Limb (tissue), 2 donors: ENCODE measurements at regions not wholly inside any gene's neighbourhood (a gene's known extent, or its start where the extent isn't known, plus 50 kb on each side); places are given as distances from the start of the nearest gene placed in this dataset.

ENCODE experiments used
- DNase-seq, 2 donors: peaks; one replicate each; pipeline ENCODE4 v3.0.0-alpha.2; 2016; ENCODE audit errors: extremely low spot score in 2 of 2

- no peak for DNase-seq
Observed at GRCh38 chr5:29984156-29984540, 1209.3 kb upstream of the CDH6 start.

DNA sequence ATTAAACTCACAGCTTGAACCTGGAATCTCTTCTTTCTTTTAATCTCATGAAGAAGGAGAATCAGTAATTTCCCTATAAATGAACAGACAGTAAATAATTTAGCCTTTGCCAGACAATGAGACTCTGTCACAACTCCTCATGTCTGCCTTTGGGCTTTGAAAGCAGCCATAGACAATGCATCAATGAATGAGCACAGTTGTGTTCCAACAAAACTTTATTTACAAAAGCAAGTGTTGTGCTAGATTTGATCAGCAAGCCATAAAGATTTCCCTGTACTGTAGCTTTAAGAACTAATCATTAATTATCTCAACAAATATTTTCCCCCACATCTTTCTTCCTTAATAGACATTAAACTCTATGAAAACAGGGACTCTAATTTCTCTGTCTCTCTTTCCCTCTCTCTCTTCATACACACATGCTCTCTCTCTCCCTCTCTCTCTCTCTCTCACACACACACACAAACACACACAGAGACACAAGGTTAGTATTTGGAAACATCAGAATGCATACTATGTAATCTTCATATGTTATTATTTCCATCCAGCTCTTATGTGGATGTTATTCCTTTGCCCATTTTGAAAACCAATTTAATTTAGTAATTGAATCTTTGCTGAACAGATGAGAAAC is 1209.8 kb upstream of the CDH6 start:
- DNase-seq: no peak

DNA sequence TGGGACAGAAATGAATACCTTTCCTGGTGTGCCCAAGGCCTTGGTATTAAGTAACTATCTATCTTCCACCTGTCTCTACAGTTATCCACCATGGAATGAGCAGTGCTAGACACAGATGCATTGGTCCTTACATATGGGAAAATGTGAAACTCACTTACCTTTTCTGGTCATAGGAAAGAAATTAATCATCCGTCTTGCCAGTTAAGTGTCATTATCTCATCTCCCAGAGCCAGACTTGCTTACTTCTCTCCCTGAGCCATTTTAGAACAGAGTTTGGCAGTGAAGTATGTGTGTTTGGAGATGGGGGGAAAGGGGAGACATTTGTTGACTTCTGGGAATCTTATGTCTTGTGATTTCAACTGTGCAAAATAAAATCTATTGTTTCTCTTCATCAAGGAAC is 1211.0 kb upstream of the CDH6 start:
- DNase-seq: no peak

DNA sequence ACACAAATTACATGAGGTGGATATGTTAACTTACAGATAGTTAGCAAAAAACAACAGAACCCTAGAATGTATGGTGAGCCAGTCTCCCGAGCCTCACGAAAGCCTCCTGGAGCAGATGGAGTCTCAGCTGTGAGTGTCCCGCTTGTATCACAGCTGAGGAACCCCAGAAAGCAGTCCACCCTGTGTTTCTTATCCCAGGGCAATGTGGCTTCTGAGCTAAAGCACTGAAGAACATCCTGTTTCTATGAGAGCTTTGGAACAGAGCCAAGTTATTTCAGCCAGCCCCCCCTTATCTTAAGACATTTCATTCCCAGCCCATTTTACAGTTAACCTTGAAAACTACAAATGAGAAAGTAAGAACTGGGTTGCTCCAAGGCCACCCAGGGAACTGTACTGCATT is 1220.9 kb upstream of the CDH6 start:
- DNase-seq: no peak

DNA sequence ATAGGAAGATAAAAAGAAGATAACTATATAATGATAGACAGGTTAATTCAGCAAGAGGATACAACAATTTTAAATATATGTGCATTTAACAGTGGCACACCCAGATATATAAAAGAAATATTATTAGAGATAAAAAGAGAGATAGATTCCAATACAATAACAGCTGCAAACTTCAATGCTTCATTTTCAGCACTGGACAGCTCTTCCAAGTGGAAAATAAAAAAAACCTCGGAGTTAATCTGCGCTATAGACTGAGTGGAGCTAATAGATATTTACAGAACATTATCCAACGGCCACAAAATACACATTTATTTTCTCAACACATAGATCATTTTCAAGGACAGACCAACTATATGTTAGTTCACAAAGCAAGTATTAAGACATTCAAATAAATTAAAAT is 1229.5 kb upstream of the CDH6 start:
- DNase-seq: peak in 1 of 2 donors; percentile 13

DNA sequence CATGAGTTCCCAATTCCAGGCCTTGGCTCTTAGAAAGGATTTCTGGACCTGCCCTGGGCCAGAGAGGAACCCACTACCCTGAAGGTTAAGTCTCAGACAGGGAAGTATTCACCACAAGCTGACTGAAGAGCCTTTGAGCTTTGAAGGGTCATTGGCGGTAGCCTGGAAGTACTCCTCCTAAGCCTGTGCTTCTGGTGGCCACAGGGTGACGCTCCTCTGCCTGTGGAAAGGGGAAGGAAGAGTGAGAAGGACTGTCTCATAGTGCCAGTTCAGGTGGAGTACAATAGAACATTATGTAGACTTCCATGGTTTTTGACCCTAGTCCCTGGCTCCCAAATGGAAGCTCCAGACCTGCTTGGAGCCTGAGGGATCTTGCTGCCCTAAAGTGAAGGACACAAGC is 1233.2 kb upstream of the CDH6 start:
- no peak for DNase-seq

DNA sequence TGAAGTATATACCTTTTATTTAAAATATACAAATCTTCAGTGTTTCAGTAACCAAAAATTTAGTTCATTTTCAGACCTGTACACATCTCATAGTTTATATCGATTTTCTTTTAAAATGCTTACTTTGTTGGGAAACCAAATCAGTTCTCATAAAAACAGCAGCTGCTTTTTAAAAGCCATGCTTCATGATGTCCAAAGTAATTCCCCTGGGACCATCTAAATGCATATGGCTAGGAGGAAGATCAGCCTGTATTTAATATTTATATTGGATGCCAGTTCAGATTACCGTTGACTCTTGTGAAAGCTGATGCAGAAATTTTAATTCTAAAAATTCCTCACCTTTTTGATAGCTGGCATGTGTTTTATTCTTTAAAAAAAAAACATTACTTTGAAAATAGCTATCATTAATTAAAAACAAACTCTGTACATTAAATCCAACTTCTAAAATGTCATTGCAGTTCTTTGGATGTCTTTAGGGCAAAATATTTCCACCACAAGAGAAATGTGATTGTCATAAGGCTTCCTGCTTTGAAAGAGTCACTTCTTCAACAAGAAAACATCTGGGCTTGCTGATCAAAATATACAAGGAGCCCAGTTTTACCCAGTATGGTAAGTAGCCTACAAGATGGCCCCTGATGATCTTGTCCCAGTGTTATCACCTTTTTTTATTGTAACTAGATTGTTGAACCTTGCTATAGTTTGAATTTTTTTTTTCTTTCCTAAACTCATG is 1242.9 kb upstream of the CDH6 start:
- DNase-seq: no peak

GRCh38 chr5:29949301-29949872 is 1244.1 kb upstream of the CDH6 start:
- no peak for DNase-seq

DNA sequence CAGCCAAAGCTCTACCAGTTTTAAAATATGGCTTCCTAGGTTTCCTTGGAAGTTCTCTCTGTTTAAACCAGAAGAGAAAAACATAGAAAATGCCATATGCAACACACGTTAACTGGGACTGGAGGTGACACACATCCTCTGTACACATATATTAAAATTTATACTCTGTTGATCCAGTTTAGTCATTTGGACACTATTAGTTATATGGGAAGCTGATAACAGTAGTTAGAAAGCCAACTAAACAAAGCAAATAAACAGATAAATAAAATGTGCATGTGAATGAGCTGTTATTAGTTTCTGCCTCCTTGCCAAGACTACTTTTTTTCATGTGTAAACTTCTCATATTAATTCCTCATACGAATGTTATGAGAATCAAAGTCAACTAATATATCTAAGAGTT is 1249.2 kb upstream of the CDH6 start:
- DNase-seq: no peak

DNA sequence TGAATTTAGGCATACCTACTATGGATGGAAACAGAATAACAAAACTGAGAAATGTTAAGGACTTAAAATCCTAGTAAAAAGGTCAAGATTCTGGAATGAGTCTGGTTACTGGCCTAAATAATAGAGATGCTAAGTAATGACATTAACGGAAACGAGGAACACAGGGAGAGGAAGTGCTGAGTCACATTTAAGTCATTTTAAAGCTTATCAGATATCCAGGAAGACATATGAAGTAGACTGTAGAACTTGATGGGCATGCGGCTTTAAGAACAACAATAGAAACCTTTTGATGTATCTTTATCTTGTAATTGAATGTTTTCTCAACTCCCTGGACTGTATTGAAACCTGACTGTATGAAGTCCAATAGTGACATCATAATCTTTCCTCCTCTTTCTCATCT is 1251.4 kb upstream of the CDH6 start:
- DNase-seq: no peak

- no peak for DNase-seq
Observed at GRCh38 chr5:29939988-29940387, 1253.5 kb upstream of the CDH6 start.

- DNase-seq: no peak
Observed at GRCh38 chr5:29935371-29935770, 1258.1 kb upstream of the CDH6 start.

- no peak for DNase-seq
Observed at GRCh38 chr5:29930316-29930715, 1263.2 kb upstream of the CDH6 start.

- DNase-seq: no peak
Observed at GRCh38 chr5:29924107-29924506, 1269.4 kb upstream of the CDH6 start.

DNA sequence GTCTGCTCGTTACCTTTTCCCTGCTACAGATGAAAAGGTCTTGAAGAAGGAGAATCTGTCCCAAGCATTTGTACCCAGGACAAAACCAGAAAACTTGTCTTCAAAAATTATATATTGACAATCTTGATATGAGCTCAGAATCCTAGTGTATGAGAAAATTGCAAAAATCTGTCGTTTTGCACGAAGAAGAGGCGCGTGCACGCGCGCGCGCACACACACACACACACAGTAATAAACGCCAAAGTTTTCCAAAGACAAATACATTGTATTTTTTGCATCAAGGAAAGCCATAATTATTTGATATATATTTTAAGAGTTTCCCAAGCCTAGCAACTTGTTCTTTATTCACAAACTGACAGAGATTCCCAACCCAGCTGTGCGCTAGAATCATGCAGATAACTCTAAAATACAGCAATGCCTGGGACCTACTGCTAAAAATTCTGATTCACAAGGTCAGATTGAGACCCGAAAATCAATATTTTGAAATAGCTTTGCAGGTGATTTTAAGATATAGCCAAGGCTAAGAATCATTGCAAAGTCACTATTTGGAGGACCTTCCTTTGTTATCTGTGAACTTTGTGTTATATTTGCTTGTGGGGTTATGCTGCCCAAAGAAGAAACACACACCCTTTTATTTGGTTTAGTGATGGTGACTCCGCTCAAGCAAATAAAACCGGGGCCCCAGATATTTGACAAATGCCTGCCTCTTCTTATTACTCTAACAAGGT is 1287.7 kb upstream of the CDH6 start:
- no peak for DNase-seq

GRCh38 chr5:29902859-29903258 is 1290.6 kb upstream of the CDH6 start:
- DNase-seq: no peak

DNA sequence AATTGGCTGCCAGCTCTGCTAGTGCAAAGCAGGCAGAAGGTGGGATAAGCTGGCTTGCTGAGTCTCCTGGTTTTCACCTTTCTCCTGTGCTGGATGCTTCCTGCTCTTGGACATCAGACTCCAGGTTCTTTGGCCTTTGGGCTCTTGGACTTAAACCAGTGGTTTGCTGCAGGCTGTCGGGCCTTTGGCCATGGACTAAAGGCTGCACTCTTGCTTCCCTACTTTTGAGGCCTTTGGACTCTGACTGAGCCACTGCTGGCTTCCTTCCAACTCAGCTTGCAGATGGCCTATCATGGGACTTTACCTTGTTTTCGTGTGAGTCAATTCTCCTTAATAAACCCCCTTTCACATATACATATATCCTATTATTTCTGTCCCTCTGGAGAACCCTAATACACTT is 1293.9 kb upstream of the CDH6 start:
- DNase-seq: no peak

- no peak for DNase-seq
Observed at GRCh38 chr5:29897916-29898315, 1295.6 kb upstream of the CDH6 start.

DNA sequence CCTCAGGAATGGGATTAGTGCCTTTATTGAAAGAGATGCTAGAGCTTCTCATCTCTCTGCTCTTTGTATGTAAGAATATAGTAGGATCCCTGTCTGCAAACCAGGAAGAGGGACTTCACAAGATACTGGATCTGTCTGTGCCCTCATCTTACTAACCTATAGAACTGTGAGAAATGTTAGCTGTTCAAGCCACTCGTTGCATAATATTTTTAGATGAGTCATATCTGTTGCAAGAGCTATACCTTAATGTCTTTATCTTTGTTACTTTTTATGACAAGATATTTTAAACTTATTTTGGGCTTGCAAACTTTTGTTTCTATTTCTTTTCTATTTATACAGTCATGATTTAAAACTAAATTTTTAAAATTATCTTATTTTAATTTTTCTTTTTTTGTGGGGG is 1296.8 kb upstream of the CDH6 start:
- DNase-seq: no peak

DNA sequence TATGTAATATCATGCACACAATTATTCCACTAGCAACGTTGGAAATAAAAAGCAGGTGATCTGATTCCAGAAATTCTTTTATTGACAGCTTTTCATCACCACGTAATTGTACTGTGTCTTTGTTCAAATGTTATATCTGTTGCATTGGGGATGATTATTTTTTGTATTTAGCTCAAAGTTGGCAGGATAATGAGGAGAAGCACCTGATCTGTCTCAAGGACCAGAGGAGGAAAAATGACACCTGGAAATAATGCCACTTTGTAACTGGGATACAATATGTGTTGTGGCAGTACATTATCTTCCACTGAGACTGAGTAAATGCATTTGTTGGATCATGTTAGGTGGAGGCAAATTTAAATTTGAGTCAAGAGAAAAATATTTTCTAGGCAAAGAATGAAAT is 1298.8 kb upstream of the CDH6 start:
- DNase-seq: no peak

GRCh38 chr5:29889051-29889450 is 1304.4 kb upstream of the CDH6 start:
- no peak for DNase-seq

- no peak for DNase-seq
Observed at GRCh38 chr5:29885595-29885994, 1307.9 kb upstream of the CDH6 start.

- no peak for DNase-seq
Observed at GRCh38 chr5:29882036-29882435, 1311.5 kb upstream of the CDH6 start.
